ENCODE measurements at regions not wholly inside any gene's neighbourhood (a gene's known extent, or its start where the extent isn't known, plus 50 kb on each side); places are given as distances from the start of the nearest gene placed in this dataset.

DNA sequence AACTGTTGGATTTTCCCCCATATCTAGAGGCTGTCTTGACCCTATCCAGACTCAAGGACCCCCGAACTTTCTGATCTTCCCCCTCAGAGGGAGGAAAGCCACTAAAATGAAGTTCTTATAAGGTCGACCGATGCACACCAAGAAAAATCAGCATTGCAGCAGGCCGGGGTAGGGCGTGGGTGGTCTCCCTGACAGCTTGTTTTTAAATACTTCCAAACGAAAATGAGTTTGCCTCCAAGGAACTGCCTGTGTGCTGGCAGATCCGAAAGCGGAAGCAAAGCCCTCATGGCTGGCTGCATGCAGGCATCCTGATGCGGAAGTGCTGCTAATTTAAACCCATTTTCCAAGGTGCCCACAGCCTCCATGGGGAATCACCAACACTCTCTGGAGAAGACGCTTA is 374.3 kb upstream of the XYLT1 start:
- Histone ChIP-seq H4K91ac (ENCODE audit: low read depth, low read length, poor library complexity) (no peak overlapping the region), H3K27ac (replicated peaks; ENCODE audit: low read length) (no peak overlapping the region), H2AFZ (ENCODE audit: low read length) (no peak overlapping the region), H2BK15ac (ENCODE audit: low read length) (no peak overlapping the region), H3K18ac (ENCODE audit: low read length) (no peak overlapping the region), H4K8ac (ENCODE audit: low read depth, low read length) (no peak overlapping the region), H2BK5ac (ENCODE audit: low read length) (no peak overlapping the region), H3K23ac (ENCODE audit: low read depth, low read length, poor library complexity) (no peak overlapping the region), H3K9ac (ENCODE audit: low read depth, low read length, poor library complexity) (no peak overlapping the region), H2BK120ac (ENCODE audit: low read depth, low read length) (no peak overlapping the region), H3K14ac (ENCODE audit: low read length) (no peak overlapping the region), H3K4ac (ENCODE audit: low read length) (no peak overlapping the region), H3K79me1 (ENCODE audit: low read depth, low read length) (no peaks in the 10 kb centered on the region), H3K36me3 (replicated peaks in 1 of 2; ENCODE audit: control insufficient read depth in 2 of 2, insufficient read depth in 2 of 2, low read length in 2 of 2) (no peaks in the 10 kb centered on the region), H3K9me3 (replicated peaks in 1 of 2; ENCODE audit: control insufficient read depth in 2 of 2, insufficient read depth in 1 of 2, low read depth in 1 of 2, low read length in 2 of 2) (peaks cover 0 to 2% of the 10 kb centered on the region in 2 donors), H3K4me3 (ENCODE audit: low read length in 2 of 2) (no peak overlapping the region), H2AK5ac (ENCODE audit: low read depth, low read length) (no peak overlapping the region), H3K27me3 (ENCODE audit: control insufficient read depth in 3 of 3, insufficient read depth in 3 of 3, low read depth in 1 of 3, low read length in 3 of 3) (peaks cover 0 to 1% (median 0%) of the 10 kb centered on the region in 3 experiments), H3K4me1 (ENCODE audit: control insufficient read depth in 2 of 2, insufficient read depth in 1 of 2, low read depth in 1 of 2, low read length in 2 of 2) (peaks cover 0 to 2% of the 10 kb centered on the region in 2 donors), H2BK12ac (ENCODE audit: low read length) (no peak overlapping the region), H3K4me2 (ENCODE audit: insufficient read depth, low read length, poor library complexity, severe bottlenecking) (no peak overlapping the region)
- DNase-seq (ENCODE audit: low spot score): no peak
- no CpG with 5 or more reads among the region's 10 CpGs for WGBS, 2 donors (ENCODE audit: extremely low coverage in 2 of 2, insufficient read length in 2 of 2, insufficient replicate concordance in 1 of 2)

DNA sequence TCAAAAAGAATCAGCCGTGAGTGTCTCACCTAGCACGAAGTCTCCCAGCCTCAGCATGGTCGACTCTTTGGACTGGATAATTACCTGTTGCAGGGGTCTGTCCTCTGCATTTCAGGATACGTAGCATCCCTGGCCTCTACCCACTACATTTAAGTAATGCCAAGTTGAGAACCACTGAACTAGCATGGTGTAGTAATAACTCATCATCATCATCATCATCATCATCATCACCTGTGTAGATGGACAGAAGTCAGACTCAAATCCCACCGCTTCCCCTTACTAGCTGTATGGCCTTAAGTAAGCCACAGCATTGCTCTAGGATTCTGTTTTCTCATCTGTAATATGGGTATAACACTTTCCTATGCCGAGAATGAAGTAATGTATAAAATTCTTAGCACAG is 373.1 kb upstream of the XYLT1 start:
- Histone ChIP-seq H3K27me3 (ENCODE audit: control insufficient read depth in 3 of 3, insufficient read depth in 3 of 3, low read depth in 1 of 3, low read length in 3 of 3) (no peaks in the 10 kb centered on the region), H4K91ac (ENCODE audit: low read depth, low read length, poor library complexity) (no peak overlapping the region)
- no CpG with 5 or more reads among the region's 6 CpGs for WGBS, 2 donors (ENCODE audit: extremely low coverage in 2 of 2, insufficient read length in 2 of 2, insufficient replicate concordance in 1 of 2)

DNA sequence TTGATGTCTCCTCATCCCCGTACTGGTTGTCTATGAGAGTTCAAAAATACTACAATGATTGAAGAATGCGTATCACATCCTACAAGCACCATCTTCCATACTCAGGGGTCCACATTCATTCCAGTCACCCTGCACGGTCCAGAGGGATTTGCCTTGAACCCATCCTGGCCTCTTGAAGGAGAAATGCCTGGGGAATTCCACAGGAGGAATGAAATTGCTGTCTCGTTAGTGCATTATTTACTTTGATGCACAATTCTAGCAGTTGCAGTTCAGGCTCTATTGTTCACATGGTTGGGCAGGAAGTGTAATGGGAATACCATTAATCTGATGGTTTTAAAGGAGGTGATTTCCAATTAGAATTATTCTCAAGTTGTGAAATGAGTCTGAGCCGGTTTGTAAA is 369.1 kb upstream of the XYLT1 start:
- Histone ChIP-seq H3K14ac (ENCODE audit: low read length) (no peak overlapping the region), H3K79me1 (ENCODE audit: low read depth, low read length) (no peaks in the 10 kb centered on the region), H3K4ac (ENCODE audit: low read length) (no peak overlapping the region), H2BK15ac (ENCODE audit: low read length) (no peak overlapping the region), H4K8ac (ENCODE audit: low read depth, low read length) (no peak overlapping the region), H4K91ac (ENCODE audit: low read depth, low read length, poor library complexity) (no peak overlapping the region), H3K4me2 (ENCODE audit: insufficient read depth, low read length, poor library complexity, severe bottlenecking) (no peak overlapping the region), H3K9me3 (replicated peaks in 1 of 2; ENCODE audit: control insufficient read depth in 2 of 2, insufficient read depth in 1 of 2, low read depth in 1 of 2, low read length in 2 of 2) (peaks cover 0 to 2% of the 10 kb centered on the region in 2 donors), H3K27me3 (ENCODE audit: control insufficient read depth in 3 of 3, insufficient read depth in 3 of 3, low read depth in 1 of 3, low read length in 3 of 3) (no peaks in the 10 kb centered on the region), H2BK120ac (ENCODE audit: low read depth, low read length) (no peak overlapping the region), H3K36me3 (replicated peaks in 1 of 2; ENCODE audit: control insufficient read depth in 2 of 2, insufficient read depth in 2 of 2, low read length in 2 of 2) (no peaks in the 10 kb centered on the region), H2BK12ac (ENCODE audit: low read length) (no peak overlapping the region), H3K4me3 (ENCODE audit: low read length in 2 of 2) (no peak overlapping the region), H3K4me1 (ENCODE audit: control insufficient read depth in 2 of 2, insufficient read depth in 1 of 2, low read depth in 1 of 2, low read length in 2 of 2) (peaks cover 0 to 15% of the 10 kb centered on the region in 2 donors), H2AFZ (ENCODE audit: low read length) (no peak overlapping the region), H3K9ac (ENCODE audit: low read depth, low read length, poor library complexity) (no peak overlapping the region), H3K27ac (replicated peaks; ENCODE audit: low read length) (no peak overlapping the region), H2AK5ac (ENCODE audit: low read depth, low read length) (no peak overlapping the region), H3K18ac (ENCODE audit: low read length) (no peak overlapping the region), H3K23ac (ENCODE audit: low read depth, low read length, poor library complexity) (no peak overlapping the region), H2BK5ac (ENCODE audit: low read length) (no peak overlapping the region)
- no CpG with 5 or more reads among the region's 5 CpGs for WGBS, 2 donors (ENCODE audit: extremely low coverage in 2 of 2, insufficient read length in 2 of 2, insufficient replicate concordance in 1 of 2)
- no peak for DNase-seq (ENCODE audit: low spot score)

More for the DNA sequence above, 373.1 kb upstream of the XYLT1 start:
- Histone ChIP-seq H3K18ac (ENCODE audit: low read length) (no peak overlapping the region), H3K36me3 (replicated peaks in 1 of 2; ENCODE audit: control insufficient read depth in 2 of 2, insufficient read depth in 2 of 2, low read length in 2 of 2) (no peaks in the 10 kb centered on the region), H2BK12ac (ENCODE audit: low read length) (no peak overlapping the region), H2AFZ (ENCODE audit: low read length) (no peak overlapping the region), H3K4me3 (ENCODE audit: low read length in 2 of 2) (no peak overlapping the region), H3K14ac (ENCODE audit: low read length) (no peak overlapping the region), H3K4ac (ENCODE audit: low read length) (no peak overlapping the region), H3K4me1 (ENCODE audit: control insufficient read depth in 2 of 2, insufficient read depth in 1 of 2, low read depth in 1 of 2, low read length in 2 of 2) (peaks cover 0 to 8% of the 10 kb centered on the region in 2 donors), H3K23ac (ENCODE audit: low read depth, low read length, poor library complexity) (no peak overlapping the region), H3K9ac (ENCODE audit: low read depth, low read length, poor library complexity) (no peak overlapping the region), H2BK5ac (ENCODE audit: low read length) (no peak overlapping the region), H3K79me1 (ENCODE audit: low read depth, low read length) (no peaks in the 10 kb centered on the region), H2BK15ac (ENCODE audit: low read length) (no peak overlapping the region), H3K27ac (replicated peaks; ENCODE audit: low read length) (no peak overlapping the region), H2BK120ac (ENCODE audit: low read depth, low read length) (no peak overlapping the region), H4K8ac (ENCODE audit: low read depth, low read length) (no peak overlapping the region), H2AK5ac (ENCODE audit: low read depth, low read length) (no peak overlapping the region), H3K4me2 (ENCODE audit: insufficient read depth, low read length, poor library complexity, severe bottlenecking) (no peak overlapping the region), H3K9me3 (replicated peaks in 1 of 2; ENCODE audit: control insufficient read depth in 2 of 2, insufficient read depth in 1 of 2, low read depth in 1 of 2, low read length in 2 of 2) (peaks cover 0 to 2% of the 10 kb centered on the region in 2 donors)
- DNase-seq (ENCODE audit: low spot score): no peak

DNA sequence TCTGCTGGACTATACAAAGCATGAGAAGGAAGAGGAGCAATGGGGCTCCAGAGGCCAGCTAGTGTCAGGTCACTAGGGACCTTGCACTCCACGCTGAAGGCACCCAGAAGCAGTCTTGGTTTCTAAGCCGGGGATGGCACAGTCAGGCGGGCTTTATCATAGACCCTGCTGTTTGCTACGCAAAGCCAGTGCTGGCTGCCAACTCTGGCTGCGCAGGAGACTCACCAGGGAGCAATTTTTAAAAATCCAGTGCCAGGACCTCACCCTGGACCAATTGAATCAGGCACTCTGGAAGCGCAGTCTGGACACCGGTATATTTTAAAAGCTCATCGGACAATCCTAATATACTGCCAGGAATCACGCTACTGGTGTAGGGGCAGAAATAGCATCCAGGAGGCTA is 368.5 kb upstream of the XYLT1 start:
- Histone ChIP-seq H2BK12ac (ENCODE audit: low read length) (peak overlapping the region; percentile 58), H3K4ac (ENCODE audit: low read length) (no peak overlapping the region), H3K27ac (replicated peaks; ENCODE audit: low read length) (no peak overlapping the region)

More for the DNA sequence above, 368.5 kb upstream of the XYLT1 start:
- H3K79me1 ChIP-seq (ENCODE audit: low read depth, low read length): no peaks in the 10 kb centered on the region
- no peak overlapping the region for H2BK5ac ChIP-seq (ENCODE audit: low read length)
- H3K18ac ChIP-seq (ENCODE audit: low read length): peak overlapping the region; percentile 82
- WGBS, 2 donors (ENCODE audit: extremely low coverage in 2 of 2, insufficient read length in 2 of 2, insufficient replicate concordance in 1 of 2): no CpG with 5 or more reads among the region's 9 CpGs
- no peak overlapping the region for H3K14ac ChIP-seq (ENCODE audit: low read length)
- H3K27me3 ChIP-seq (ENCODE audit: control insufficient read depth in 3 of 3, insufficient read depth in 3 of 3, low read depth in 1 of 3, low read length in 3 of 3): no peaks in the 10 kb centered on the region
- peaks cover 0 to 15% of the 10 kb centered on the region in 2 donors for H3K4me1 ChIP-seq (ENCODE audit: control insufficient read depth in 2 of 2, insufficient read depth in 1 of 2, low read depth in 1 of 2, low read length in 2 of 2)
- peak overlapping the region; percentile 61 for H2BK15ac ChIP-seq (ENCODE audit: low read length)
- no peaks in the 10 kb centered on the region for H3K36me3 ChIP-seq (replicated peaks in 1 of 2; ENCODE audit: control insufficient read depth in 2 of 2, insufficient read depth in 2 of 2, low read length in 2 of 2)
- H2AK5ac ChIP-seq (ENCODE audit: low read depth, low read length): peak overlapping the region; percentile 23
- H4K8ac ChIP-seq (ENCODE audit: low read depth, low read length): no peak overlapping the region
- no peak overlapping the region for H2BK120ac ChIP-seq (ENCODE audit: low read depth, low read length)
- no peak overlapping the region for H3K4me3 ChIP-seq (ENCODE audit: low read length in 2 of 2)
- H3K23ac ChIP-seq (ENCODE audit: low read depth, low read length, poor library complexity): no peak overlapping the region
- peaks cover 0 to 2% of the 10 kb centered on the region in 2 donors for H3K9me3 ChIP-seq (replicated peaks in 1 of 2; ENCODE audit: control insufficient read depth in 2 of 2, insufficient read depth in 1 of 2, low read depth in 1 of 2, low read length in 2 of 2)
- H4K91ac ChIP-seq (ENCODE audit: low read depth, low read length, poor library complexity): no peak overlapping the region
- H3K4me2 ChIP-seq (ENCODE audit: insufficient read depth, low read length, poor library complexity, severe bottlenecking): no peak overlapping the region
- no peak overlapping the region for H3K9ac ChIP-seq (ENCODE audit: low read depth, low read length, poor library complexity)
- H2AFZ ChIP-seq (ENCODE audit: low read length): no peak overlapping the region
- no peak for DNase-seq (ENCODE audit: low spot score)

Measured in neuronal stem cell (in vitro differentiated cells).